Esophagus muscularis mucosa (tissue), 4 donors: ENCODE measurements at regions not wholly inside any gene's neighbourhood (a gene's known extent, or its start where the extent isn't known, plus 50 kb on each side); places are given as distances from the start of the nearest gene placed in this dataset.

Source experiments
- DNase-seq: peaks from one replicate; pipeline ENCODE4 v3.0.0-alpha.2; 2017; ENCODE audit errors: extremely low spot score
- H3K27ac ChIP-seq, 4 donors: fragments of 200-600 bp; sonication (generic); replicated peaks in 1 of 4; 1 replicate in 3 of 4; 2 replicates in 1 of 4; pipeline ENCODE4 v1.5.1; 2016 to 2019; ENCODE audit warnings: mild to moderate bottlenecking in 1 of 4
- H3K27me3 ChIP-seq, 4 donors: fragments of 200-600 bp; sonication (generic); one replicate each; pipeline versions ENCODE4 v1.5.1 to v1.6.0; 2016 to 2019
- H3K36me3 ChIP-seq, 4 donors: fragments of 200-600 bp; sonication (generic); one replicate each; pipeline ENCODE4 v1.5.1; 2016 to 2019
- H3K4me1 ChIP-seq, 4 donors: fragments of 200-600 bp; sonication (generic); one replicate each; pipeline ENCODE4 v1.5.1; 2016 to 2019
- H3K4me3 ChIP-seq, 4 donors: fragments of 200-600 bp; sonication (generic); 1 replicate in 2 of 4; 2 replicates in 2 of 4; pipeline ENCODE4 v1.5.1; 2016 to 2019; ENCODE audit warnings: mild to moderate bottlenecking in 4 of 4, moderate library complexity in 1 of 4
- H3K9me3 ChIP-seq, 4 donors: fragments of 200-600 bp; sonication (generic); 1 replicate in 3 of 4; 2 replicates in 1 of 4; pipeline ENCODE4 v1.5.1; 2016 to 2019
- EP300 ChIP-seq: sonication (generic); formaldehyde crosslinking; IDR thresholded peaks from one replicate; pipeline ENCODE4 v1.6.1; 2017; ENCODE audit warnings: antibody characterized with exemption
- POLR2A ChIP-seq: fragments of 450-650 bp; IDR thresholded peaks from one replicate; pipeline ENCODE4 v1.6.1; 2017; ENCODE audit warnings: antibody characterized with exemption, moderate library complexity, mild to moderate bottlenecking, low read depth
- POLR2AphosphoS5 ChIP-seq, 2 donors: sonication (generic); formaldehyde crosslinking; IDR thresholded peaks; one replicate each; pipeline ENCODE4 v1.6.1; 2017; ENCODE audit warnings: antibody characterized with exemption in 2 of 2
- WGBS: methylation state at CpG from one replicate; pipeline ENCODE4 v1.1.5; 2018; 5-methylcytosine and 5-hydroxymethylcytosine counted together
- intact Hi-C: fragments of 100-400 bp; cut with DNase I; formaldehyde crosslinking; loops from one replicate; pipeline ENCODE4 v1.15.1; 2023
- TF ChIP-seq, protein P1 (sequence below), 3 experiments: fragments of 200-600 bp in 2 of 3; fragments of 450-650 bp in 1 of 3; sonication (generic) in 2 of 3; IDR thresholded peaks; one replicate each; pipeline ENCODE4 v1.5.1; 2017 to 2019; ENCODE audit warnings: antibody characterized with exemption in 3 of 3, mild to moderate bottlenecking in 2 of 3, moderate library complexity in 1 of 3

GRCh38 chr11:95515371-95515770 is 274.2 kb downstream of the FAM76B start:
- intact Hi-C loops = loop anchor here (10.0 kb wide), 3 partner anchors 181 to 361 kb away; no protein-coding TSS in a partner anchor
- Histone ChIP-seq H3K9me3 (no peaks in the 10 kb centered on the region), H3K27me3 (no peaks in the 10 kb centered on the region), H3K36me3 (no peaks in the 10 kb centered on the region), H3K4me3 (no peak overlapping the region), H3K27ac (no peak overlapping the region), H3K4me1 (peaks cover 4 to 29% (median 19%) of the 10 kb centered on the region in 4 donors)
- TF ChIP-seq POLR2AphosphoS5 (IDR thresholded peaks at IDR 0.05) (no peak), POLR2A (no peak), EP300 (no peak)
- TF ChIP-seq, protein P1, sequence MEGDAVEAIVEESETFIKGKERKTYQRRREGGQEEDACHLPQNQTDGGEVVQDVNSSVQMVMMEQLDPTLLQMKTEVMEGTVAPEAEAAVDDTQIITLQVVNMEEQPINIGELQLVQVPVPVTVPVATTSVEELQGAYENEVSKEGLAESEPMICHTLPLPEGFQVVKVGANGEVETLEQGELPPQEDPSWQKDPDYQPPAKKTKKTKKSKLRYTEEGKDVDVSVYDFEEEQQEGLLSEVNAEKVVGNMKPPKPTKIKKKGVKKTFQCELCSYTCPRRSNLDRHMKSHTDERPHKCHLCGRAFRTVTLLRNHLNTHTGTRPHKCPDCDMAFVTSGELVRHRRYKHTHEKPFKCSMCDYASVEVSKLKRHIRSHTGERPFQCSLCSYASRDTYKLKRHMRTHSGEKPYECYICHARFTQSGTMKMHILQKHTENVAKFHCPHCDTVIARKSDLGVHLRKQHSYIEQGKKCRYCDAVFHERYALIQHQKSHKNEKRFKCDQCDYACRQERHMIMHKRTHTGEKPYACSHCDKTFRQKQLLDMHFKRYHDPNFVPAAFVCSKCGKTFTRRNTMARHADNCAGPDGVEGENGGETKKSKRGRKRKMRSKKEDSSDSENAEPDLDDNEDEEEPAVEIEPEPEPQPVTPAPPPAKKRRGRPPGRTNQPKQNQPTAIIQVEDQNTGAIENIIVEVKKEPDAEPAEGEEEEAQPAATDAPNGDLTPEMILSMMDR (IDR thresholded peaks at IDR 0.05) = no peak
- WGBS = 84% methylated on average over 2 of the region's 2 CpGs
- DNase-seq = peak; percentile 24

DNA sequence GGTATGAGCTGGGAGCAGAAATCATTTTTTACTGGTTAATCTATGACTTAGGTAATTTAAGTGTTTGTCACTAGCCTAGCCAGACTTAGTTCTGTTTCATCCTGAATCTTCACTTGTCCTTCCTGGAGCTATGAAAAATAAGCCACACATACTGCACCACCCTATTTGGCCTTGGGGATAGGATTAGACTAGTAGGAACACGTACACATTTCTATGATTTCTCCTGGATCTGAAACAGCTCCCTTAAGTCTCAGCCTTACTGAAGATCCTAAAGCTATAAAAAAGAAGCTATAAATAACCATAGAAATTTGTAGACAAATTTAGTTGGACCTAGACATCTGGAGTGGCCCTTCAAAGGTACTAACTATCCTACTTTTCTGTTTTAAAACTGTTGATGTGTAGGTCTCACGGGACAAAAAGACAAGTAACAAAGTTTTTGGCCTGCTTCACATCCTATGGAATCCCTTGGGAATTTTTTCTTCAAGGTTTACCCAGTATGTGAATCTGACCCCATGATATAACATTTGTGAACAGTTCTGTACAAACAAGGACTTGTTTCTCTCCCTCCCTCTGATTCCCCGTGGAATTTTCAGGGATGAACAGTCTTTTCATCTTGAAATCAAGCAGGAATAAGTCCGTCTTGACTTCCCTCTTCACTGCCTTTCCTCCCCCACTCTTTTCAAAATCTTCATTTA is 275.0 kb downstream of the FAM76B start:
- no peak for TF ChIP-seq EP300
- TF ChIP-seq POLR2AphosphoS5 (IDR thresholded peaks at IDR 0.05) = no peak
- no peak for TF ChIP-seq POLR2A
- TF ChIP-seq, protein P1 (IDR thresholded peaks at IDR 0.05) = no peak
- peak; percentile 21 for DNase-seq
- Histone ChIP-seq H3K36me3 (no peaks in the 10 kb centered on the region), H3K27ac (no peak overlapping the region), H3K9me3 (no peaks in the 10 kb centered on the region), H3K4me3 (no peak overlapping the region), H3K27me3 (no peaks in the 10 kb centered on the region), H3K4me1 (peaks cover 4 to 29% (median 19%) of the 10 kb centered on the region in 4 donors)
- 58% methylated on average over 4 of the region's 4 CpGs for WGBS
- intact Hi-C loops = loop anchor here (5.0 to 10.0 kb wide), 4 partner anchors 180 to 360 kb away; no protein-coding TSS in a partner anchor

DNA sequence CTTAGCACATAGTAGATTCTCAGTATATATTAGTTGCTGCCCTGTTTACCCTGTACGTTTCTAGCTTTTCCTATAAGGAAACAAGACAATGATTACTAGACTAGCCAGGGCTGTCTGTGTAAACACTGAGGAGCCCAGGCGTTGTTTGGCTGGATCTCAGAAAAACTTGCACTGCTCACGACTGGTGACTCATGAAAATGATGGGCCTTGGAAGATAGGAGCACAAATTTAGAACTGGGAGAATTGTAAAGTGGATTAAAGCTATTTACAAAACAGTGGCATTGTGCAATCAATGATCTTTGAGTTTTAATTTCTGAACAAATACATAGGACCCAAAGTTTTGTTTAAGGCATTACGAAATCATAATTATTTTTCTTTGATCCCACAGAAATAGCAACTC is 276.9 kb downstream of the FAM76B start:
- Histone ChIP-seq H3K4me1 (peaks cover 4 to 29% (median 19%) of the 10 kb centered on the region in 4 donors), H3K27me3 (no peaks in the 10 kb centered on the region), H3K9me3 (no peaks in the 10 kb centered on the region), H3K4me3 (no peak overlapping the region), H3K36me3 (no peaks in the 10 kb centered on the region), H3K27ac (peak overlapping the region; percentile 65 to 78 (median 77))
- peak; percentile 90 for DNase-seq
- WGBS = 31% methylated on average over 4 of the region's 4 CpGs
- TF ChIP-seq POLR2A = no peak
- TF ChIP-seq, protein P1 (IDR thresholded peaks at IDR 0.05) = no peak
- TF ChIP-seq POLR2AphosphoS5 (IDR thresholded peaks at IDR 0.05) = peak in 1 of 2 donors; percentile 39
- no peak for TF ChIP-seq EP300
- intact Hi-C loops = loop anchor here (5.0 to 10.0 kb wide), 4 partner anchors 178 to 358 kb away; no protein-coding TSS in a partner anchor

DNA sequence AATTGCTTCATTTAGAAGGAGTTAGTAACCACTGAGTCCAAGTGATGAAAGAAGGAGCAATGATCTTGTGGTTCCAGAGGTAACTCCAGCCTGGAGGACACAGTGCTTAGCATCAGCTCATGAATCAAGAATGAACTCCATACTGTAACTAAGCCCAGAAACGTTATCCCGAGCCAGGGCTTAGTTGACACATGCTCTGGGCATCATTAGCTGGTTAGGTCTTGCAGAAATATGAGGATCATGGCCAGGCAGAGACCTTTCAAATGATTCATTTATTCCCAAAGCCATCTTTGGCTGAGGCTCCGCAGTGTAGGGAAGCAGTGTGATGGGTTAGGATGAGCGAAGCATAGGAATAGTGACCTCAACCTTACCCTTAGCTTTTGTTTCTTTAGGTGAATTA is 277.4 kb downstream of the FAM76B start:
- no peaks in the 10 kb centered on the region for H3K27me3 ChIP-seq
- no peak overlapping the region for H3K4me3 ChIP-seq
- TF ChIP-seq POLR2AphosphoS5 (IDR thresholded peaks at IDR 0.05) = peak; percentile 6 to 71
- no peak for TF ChIP-seq EP300
- 45% methylated on average over 4 of the region's 4 CpGs for WGBS
- intact Hi-C loops = loop anchor here (5.0 to 10.0 kb wide), 4 partner anchors 177 to 357 kb away; no protein-coding TSS in a partner anchor
- peak overlapping the region; percentile 65 to 78 (median 77) for H3K27ac ChIP-seq
- H3K4me1 ChIP-seq = peaks cover 4 to 29% (median 19%) of the 10 kb centered on the region in 4 donors
- peak; percentile 85 for DNase-seq
- no peaks in the 10 kb centered on the region for H3K9me3 ChIP-seq
- no peaks in the 10 kb centered on the region for H3K36me3 ChIP-seq

- no peaks in the 10 kb centered on the region for H3K36me3 ChIP-seq
- peaks cover 4 to 17% (median 13%) of the 10 kb centered on the region in 4 donors for H3K4me1 ChIP-seq
- intact Hi-C loops = no loop called here
- H3K4me3 ChIP-seq = no peak overlapping the region
- TF ChIP-seq POLR2AphosphoS5 (IDR thresholded peaks at IDR 0.05) (no peak), POLR2A (no peak), EP300 (no peak)
- TF ChIP-seq, protein P1 (IDR thresholded peaks at IDR 0.05) = no peak
- peak; percentile 55 for DNase-seq
- H3K27me3 ChIP-seq = no peaks in the 10 kb centered on the region
- no peaks in the 10 kb centered on the region for H3K9me3 ChIP-seq
- H3K27ac ChIP-seq = no peak overlapping the region
- 74% methylated on average over 7 of the region's 7 CpGs for WGBS
Measured at GRCh38 chr11:95508219-95508890, 277.4 kb upstream of the SESN3 start.
